ENCODE measurements at regions not wholly inside any gene's neighbourhood (a gene's known extent, or its start where the extent isn't known, plus 50 kb on each side); places are given as distances from the start of the nearest gene placed in this dataset.

GRCh38 chr3:56894881-56895431 is 93.2 kb upstream of the ARHGEF3 start:
- in situ Hi-C loops (cut with HindIII; ENCODE audit: low pct_unique_long_range_greater_than_20kb, low sequenced_read_pairs), result no loop called here
- no peak for DNase-seq (ENCODE audit: low read depth, low spot score)

- no peak for DNase-seq (ENCODE audit: low read depth, low spot score)
- in situ Hi-C loops (cut with HindIII; ENCODE audit: low pct_unique_long_range_greater_than_20kb, low sequenced_read_pairs), result no loop called here
Measured at GRCh38 chr3:56890448-56891091, 88.8 kb upstream of the ARHGEF3 start.

GRCh38 chr3:56889131-56889530 is 87.4 kb upstream of the ARHGEF3 start:
- in situ Hi-C loops (cut with HindIII; ENCODE audit: low pct_unique_long_range_greater_than_20kb, low sequenced_read_pairs), result no loop called here
- no peak for DNase-seq (ENCODE audit: low read depth, low spot score)

- no peak for DNase-seq (ENCODE audit: low read depth, low spot score)
- in situ Hi-C loops (cut with HindIII; ENCODE audit: low pct_unique_long_range_greater_than_20kb, low sequenced_read_pairs), result no loop called here
Measured at GRCh38 chr3:56887402-56888025, 85.8 kb upstream of the ARHGEF3 start.

GRCh38 chr3:56886314-56886713 is 84.6 kb upstream of the ARHGEF3 start:
- no peak for DNase-seq (ENCODE audit: low read depth, low spot score)
- in situ Hi-C loops (cut with HindIII; ENCODE audit: low pct_unique_long_range_greater_than_20kb, low sequenced_read_pairs), result no loop called here

GRCh38 chr3:56885879-56886278 is 84.1 kb upstream of the ARHGEF3 start:
- no peak for DNase-seq (ENCODE audit: low read depth, low spot score)
- in situ Hi-C loops (cut with HindIII; ENCODE audit: low pct_unique_long_range_greater_than_20kb, low sequenced_read_pairs), result no loop called here

- DNase-seq (ENCODE audit: low read depth, low spot score), result no peak
- in situ Hi-C loops (cut with HindIII; ENCODE audit: low pct_unique_long_range_greater_than_20kb, low sequenced_read_pairs), result no loop called here
Measured at GRCh38 chr3:56885453-56885852, 83.7 kb upstream of the ARHGEF3 start.

GRCh38 chr3:56884387-56884786 is 82.6 kb upstream of the ARHGEF3 start:
- in situ Hi-C loops (cut with HindIII; ENCODE audit: low pct_unique_long_range_greater_than_20kb, low sequenced_read_pairs), result no loop called here
- DNase-seq (ENCODE audit: low read depth, low spot score), result no peak

GRCh38 chr3:56883828-56884227 is 82.1 kb upstream of the ARHGEF3 start:
- in situ Hi-C loops (cut with HindIII; ENCODE audit: low pct_unique_long_range_greater_than_20kb, low sequenced_read_pairs), result no loop called here
- no peak for DNase-seq (ENCODE audit: low read depth, low spot score)

GRCh38 chr3:56882896-56883295 is 81.1 kb upstream of the ARHGEF3 start:
- DNase-seq (ENCODE audit: low read depth, low spot score), result no peak
- in situ Hi-C loops (cut with HindIII; ENCODE audit: low pct_unique_long_range_greater_than_20kb, low sequenced_read_pairs), result no loop called here

- in situ Hi-C loops (cut with HindIII; ENCODE audit: low pct_unique_long_range_greater_than_20kb, low sequenced_read_pairs), result no loop called here
- no peak for DNase-seq (ENCODE audit: low read depth, low spot score)
Measured at GRCh38 chr3:56881841-56882240, 80.1 kb upstream of the ARHGEF3 start.

GRCh38 chr3:56880720-56881575 is 79.2 kb upstream of the ARHGEF3 start:
- DNase-seq (ENCODE audit: low read depth, low spot score), result no peak
- in situ Hi-C loops (cut with HindIII; ENCODE audit: low pct_unique_long_range_greater_than_20kb, low sequenced_read_pairs), result no loop called here

GRCh38 chr3:56879436-56880215 is 77.9 kb upstream of the ARHGEF3 start:
- DNase-seq (ENCODE audit: low read depth, low spot score), result no peak
- in situ Hi-C loops (cut with HindIII; ENCODE audit: low pct_unique_long_range_greater_than_20kb, low sequenced_read_pairs), result no loop called here

- DNase-seq (ENCODE audit: low read depth, low spot score), result no peak
- in situ Hi-C loops (cut with HindIII; ENCODE audit: low pct_unique_long_range_greater_than_20kb, low sequenced_read_pairs), result no loop called here
Measured at GRCh38 chr3:56878074-56878473, 76.3 kb upstream of the ARHGEF3 start.

- in situ Hi-C loops (cut with HindIII; ENCODE audit: low pct_unique_long_range_greater_than_20kb, low sequenced_read_pairs), result no loop called here
- no peak for DNase-seq (ENCODE audit: low read depth, low spot score)
Measured at GRCh38 chr3:56876916-56877315, 75.2 kb upstream of the ARHGEF3 start.

GRCh38 chr3:56874269-56874668 is 72.5 kb upstream of the ARHGEF3 start:
- in situ Hi-C loops (cut with HindIII; ENCODE audit: low pct_unique_long_range_greater_than_20kb, low sequenced_read_pairs), result no loop called here
- DNase-seq (ENCODE audit: low read depth, low spot score), result no peak

- in situ Hi-C loops (cut with HindIII; ENCODE audit: low pct_unique_long_range_greater_than_20kb, low sequenced_read_pairs), result no loop called here
- no peak for DNase-seq (ENCODE audit: low read depth, low spot score)
Measured at GRCh38 chr3:56870436-56870835, 68.7 kb upstream of the ARHGEF3 start.

Measured in SK-MEL-5 (cell line).